BE2C (cell line): ENCODE measurements at regions not wholly inside any gene's neighbourhood (a gene's known extent, or its start where the extent isn't known, plus 50 kb on each side); places are given as distances from the start of the nearest gene placed in this dataset.

ENCODE experiments used
- DNase-seq: peaks from one replicate; pipeline ENCODE4 v3.0.0-alpha.2; 2020
- H3K27me3 ChIP-seq: fragments of 250-450 bp; sonication (Bioruptor Pico); 2 replicates; pipeline ENCODE4 v1.5.1; 2020; ENCODE audit warnings: mild to moderate bottlenecking
- H3K36me3 ChIP-seq: fragments of 250-450 bp; sonication (Bioruptor Pico); 2 replicates; pipeline ENCODE4 v1.5.1; 2020; ENCODE audit warnings: mild to moderate bottlenecking
- H3K4me1 ChIP-seq: fragments of 250-450 bp; sonication (Bioruptor Pico); 2 replicates; pipeline ENCODE4 v1.5.1; 2020
- H3K4me3 ChIP-seq: 2 replicates; pipeline ENCODE4 v1.5.1; 2011; ENCODE audit warnings: low read depth, low read length
- H3K9me3 ChIP-seq: fragments of 250-450 bp; sonication (Bioruptor Pico); 2 replicates; pipeline ENCODE4 v1.5.1; 2020
- TF ChIP-seq, protein P1 (sequence below): IDR thresholded peaks from 2 replicates; pipeline ENCODE4 v1.5.1; 2012; ENCODE audit warnings: mild to moderate bottlenecking, low read depth, low read length

GRCh38 chr5:108588323-108588722, 159.4 kb upstream of the FER start:
- Histone ChIP-seq H3K27me3 (no peaks in the 10 kb centered on the region), H3K36me3 (no peaks in the 10 kb centered on the region), H3K9me3 (no peaks in the 10 kb centered on the region), H3K4me1 (no peaks in the 10 kb centered on the region), H3K4me3 (no peak overlapping the region)
- DNase-seq: no peak
- TF ChIP-seq, protein P1, sequence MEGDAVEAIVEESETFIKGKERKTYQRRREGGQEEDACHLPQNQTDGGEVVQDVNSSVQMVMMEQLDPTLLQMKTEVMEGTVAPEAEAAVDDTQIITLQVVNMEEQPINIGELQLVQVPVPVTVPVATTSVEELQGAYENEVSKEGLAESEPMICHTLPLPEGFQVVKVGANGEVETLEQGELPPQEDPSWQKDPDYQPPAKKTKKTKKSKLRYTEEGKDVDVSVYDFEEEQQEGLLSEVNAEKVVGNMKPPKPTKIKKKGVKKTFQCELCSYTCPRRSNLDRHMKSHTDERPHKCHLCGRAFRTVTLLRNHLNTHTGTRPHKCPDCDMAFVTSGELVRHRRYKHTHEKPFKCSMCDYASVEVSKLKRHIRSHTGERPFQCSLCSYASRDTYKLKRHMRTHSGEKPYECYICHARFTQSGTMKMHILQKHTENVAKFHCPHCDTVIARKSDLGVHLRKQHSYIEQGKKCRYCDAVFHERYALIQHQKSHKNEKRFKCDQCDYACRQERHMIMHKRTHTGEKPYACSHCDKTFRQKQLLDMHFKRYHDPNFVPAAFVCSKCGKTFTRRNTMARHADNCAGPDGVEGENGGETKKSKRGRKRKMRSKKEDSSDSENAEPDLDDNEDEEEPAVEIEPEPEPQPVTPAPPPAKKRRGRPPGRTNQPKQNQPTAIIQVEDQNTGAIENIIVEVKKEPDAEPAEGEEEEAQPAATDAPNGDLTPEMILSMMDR: no peak

DNA sequence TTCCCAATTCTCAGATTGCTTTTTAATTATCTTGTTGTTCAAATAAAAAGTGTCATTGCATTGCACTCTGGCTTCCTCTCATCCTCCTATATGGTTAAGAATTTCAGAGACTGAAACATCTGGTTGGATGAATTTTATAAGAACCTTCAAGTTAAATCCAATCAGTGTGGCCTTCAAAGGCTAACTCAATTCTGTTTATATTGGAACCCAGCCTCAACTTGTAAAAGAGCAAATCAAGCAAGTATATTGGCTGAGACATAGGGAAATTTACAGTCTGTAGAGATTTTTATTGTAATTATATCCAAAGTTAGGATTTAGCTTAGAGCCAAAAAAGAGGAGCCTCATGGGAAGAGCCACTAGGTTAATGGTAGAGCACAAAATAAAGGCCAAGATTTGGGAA, 159.9 kb upstream of the FER start:
- no peaks in the 10 kb centered on the region for H3K27me3 ChIP-seq
- H3K4me3 ChIP-seq: no peak overlapping the region
- TF ChIP-seq, protein P1: no peak
- no peak for DNase-seq
- H3K9me3 ChIP-seq: no peaks in the 10 kb centered on the region
- H3K36me3 ChIP-seq: no peaks in the 10 kb centered on the region
- no peaks in the 10 kb centered on the region for H3K4me1 ChIP-seq

- Histone ChIP-seq H3K27me3 (no peaks in the 10 kb centered on the region), H3K4me1 (no peaks in the 10 kb centered on the region), H3K4me3 (no peak overlapping the region), H3K36me3 (no peaks in the 10 kb centered on the region), H3K9me3 (no peaks in the 10 kb centered on the region)
- DNase-seq: no peak
- TF ChIP-seq, protein P1: no peak
Observed at GRCh38 chr5:108581026-108581425, 166.7 kb upstream of the FER start.

DNA sequence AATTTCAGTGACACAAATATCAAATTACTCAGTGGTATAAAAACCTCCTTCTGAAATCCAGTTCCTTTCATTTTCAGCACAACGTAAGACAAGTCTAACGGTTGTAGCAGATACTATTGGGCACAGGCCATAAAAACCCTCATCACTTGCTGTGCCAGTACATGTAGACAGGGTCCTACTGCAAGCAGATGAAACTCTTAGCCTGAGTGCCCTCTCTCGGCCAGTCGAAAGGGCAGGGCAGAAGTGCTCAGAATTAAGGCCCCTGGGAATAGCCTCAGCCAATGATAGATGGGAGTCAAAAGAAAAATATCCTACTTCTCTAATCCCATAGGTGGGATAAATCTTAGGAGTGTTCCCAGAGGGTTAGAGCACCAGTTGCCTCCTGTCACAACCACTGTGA, 168.5 kb upstream of the FER start:
- DNase-seq: no peak
- no peaks in the 10 kb centered on the region for H3K27me3 ChIP-seq
- TF ChIP-seq, protein P1: no peak
- no peaks in the 10 kb centered on the region for H3K4me1 ChIP-seq
- H3K4me3 ChIP-seq: no peak overlapping the region
- H3K36me3 ChIP-seq: no peaks in the 10 kb centered on the region
- H3K9me3 ChIP-seq: peaks cover 6% of the 10 kb centered on the region; the same call in 1 of the 2 replicates

DNA sequence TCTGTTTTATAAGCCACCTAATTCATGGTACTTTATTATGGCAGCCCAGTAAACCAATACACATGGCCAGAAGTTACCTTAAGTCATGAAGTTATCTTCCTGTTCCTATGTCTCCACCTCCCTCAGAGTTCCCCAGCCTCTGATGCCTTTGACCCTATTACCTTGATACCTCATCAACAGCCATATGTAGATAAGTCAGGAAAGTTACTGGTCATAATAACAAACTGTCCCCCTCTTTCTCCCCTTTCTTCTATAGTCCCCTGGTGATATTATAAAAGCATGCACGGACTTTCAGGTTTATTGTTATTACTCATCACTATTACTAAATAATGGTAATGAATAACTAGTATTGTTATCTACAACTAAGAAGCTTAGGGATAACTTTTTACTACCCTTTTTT, 168.9 kb upstream of the FER start:
- DNase-seq: no peak
- peaks cover 6% of the 10 kb centered on the region; the same call in 1 of the 2 replicates for H3K9me3 ChIP-seq
- no peaks in the 10 kb centered on the region for H3K36me3 ChIP-seq
- TF ChIP-seq, protein P1: no peak
- H3K4me3 ChIP-seq: no peak overlapping the region
- no peaks in the 10 kb centered on the region for H3K27me3 ChIP-seq
- H3K4me1 ChIP-seq: no peaks in the 10 kb centered on the region

DNA sequence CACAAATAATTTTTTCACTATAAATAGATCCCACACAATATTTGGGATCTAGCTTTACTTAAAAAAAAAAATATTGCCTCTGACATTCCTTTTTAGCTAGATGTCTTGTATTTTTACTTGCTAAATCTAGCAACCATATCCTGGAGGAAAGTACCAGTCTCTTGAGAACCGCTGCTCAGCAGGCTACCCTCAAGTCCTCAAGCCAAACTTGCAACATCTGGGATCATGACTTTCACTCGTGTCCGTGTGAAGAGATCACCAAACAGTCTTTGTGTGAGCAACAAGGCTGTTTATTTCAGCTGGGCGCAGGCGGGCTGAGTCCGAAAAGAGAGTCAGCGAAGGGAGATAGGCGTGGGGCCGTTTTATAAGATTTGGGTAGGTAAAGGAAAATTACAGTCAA, 180.3 kb upstream of the FER start:
- TF ChIP-seq, protein P1: no peak
- no peak for DNase-seq
- Histone ChIP-seq H3K27me3 (no peaks in the 10 kb centered on the region), H3K9me3 (no peaks in the 10 kb centered on the region), H3K36me3 (no peaks in the 10 kb centered on the region), H3K4me1 (no peaks in the 10 kb centered on the region; the same call in 1 of the 2 replicates), H3K4me3 (no peak overlapping the region)
